OCI-LY7 (cell line): ENCODE measurements at regions not wholly inside any gene's neighbourhood (a gene's known extent, or its start where the extent isn't known, plus 50 kb on each side); places are given as distances from the start of the nearest gene placed in this dataset.

ENCODE experiments used
- EZH2phosphoT487 ChIP-seq: fragments of 200-600 bp; sonication (generic); IDR thresholded peaks from 2 replicates; pipeline ENCODE4 v1.6.1; 2018; ENCODE audit warnings: low read depth, borderline replicate concordance, mild to moderate bottlenecking, mixed run types, antibody characterized with exemption, low read length, moderate library complexity, mixed read lengths
- TF ChIP-seq, protein P1 (sequence below): fragments of 200-600 bp; sonication (generic); conservative IDR thresholded peaks from 2 replicates; pipeline ENCODE4 v1.5.1; 2014; ENCODE audit warnings: mild to moderate bottlenecking, antibody characterized with exemption, low read length, moderate library complexity, mixed read lengths

DNA sequence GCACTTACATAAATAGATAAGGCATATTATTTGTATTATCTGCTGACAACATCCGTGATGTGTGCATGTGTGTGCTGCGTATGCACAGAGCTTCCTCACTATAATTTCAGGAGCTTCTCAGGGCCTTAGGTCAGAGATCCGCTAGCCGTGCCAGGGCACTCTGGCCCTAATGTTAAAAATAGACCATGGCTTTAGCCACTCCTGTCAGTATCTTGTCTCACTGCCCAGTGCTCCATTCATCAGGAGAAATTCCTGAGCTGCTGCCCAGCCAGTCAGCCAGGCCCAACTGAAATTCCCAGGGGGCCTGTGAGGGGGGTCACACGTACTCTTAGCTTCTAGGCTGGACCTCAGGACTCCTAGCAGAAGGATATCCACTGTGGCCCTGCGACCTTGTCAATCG lies 70.0 kb upstream of the ABHD2 start:
- TF ChIP-seq, protein P1, sequence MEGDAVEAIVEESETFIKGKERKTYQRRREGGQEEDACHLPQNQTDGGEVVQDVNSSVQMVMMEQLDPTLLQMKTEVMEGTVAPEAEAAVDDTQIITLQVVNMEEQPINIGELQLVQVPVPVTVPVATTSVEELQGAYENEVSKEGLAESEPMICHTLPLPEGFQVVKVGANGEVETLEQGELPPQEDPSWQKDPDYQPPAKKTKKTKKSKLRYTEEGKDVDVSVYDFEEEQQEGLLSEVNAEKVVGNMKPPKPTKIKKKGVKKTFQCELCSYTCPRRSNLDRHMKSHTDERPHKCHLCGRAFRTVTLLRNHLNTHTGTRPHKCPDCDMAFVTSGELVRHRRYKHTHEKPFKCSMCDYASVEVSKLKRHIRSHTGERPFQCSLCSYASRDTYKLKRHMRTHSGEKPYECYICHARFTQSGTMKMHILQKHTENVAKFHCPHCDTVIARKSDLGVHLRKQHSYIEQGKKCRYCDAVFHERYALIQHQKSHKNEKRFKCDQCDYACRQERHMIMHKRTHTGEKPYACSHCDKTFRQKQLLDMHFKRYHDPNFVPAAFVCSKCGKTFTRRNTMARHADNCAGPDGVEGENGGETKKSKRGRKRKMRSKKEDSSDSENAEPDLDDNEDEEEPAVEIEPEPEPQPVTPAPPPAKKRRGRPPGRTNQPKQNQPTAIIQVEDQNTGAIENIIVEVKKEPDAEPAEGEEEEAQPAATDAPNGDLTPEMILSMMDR: no peak
- no peak for TF ChIP-seq EZH2phosphoT487
